Activated CD8-positive, alpha-beta memory T cell treated with anti-CD3 and anti-CD28 coated beads for 4 hours (primary cell): ENCODE measurements at regions not wholly inside any gene's neighbourhood (a gene's known extent, or its start where the extent isn't known, plus 50 kb on each side); places are given as distances from the start of the nearest gene placed in this dataset.
A peak's percentile ranks its signal among the peaks of the same experiment; 100 is the strongest.
"Not testable (repeated sequence)": the region's sequence is repeated elsewhere in the genome, so short reads cannot be mapped to it uniquely, and the experiment has no call there.

Source experiments
- DNase-seq, 2 donors: peaks; one replicate each; pipeline ENCODE4 v3.0.0-alpha.2; 2020; ENCODE audit warnings: low read depth in 2 of 2

- no peak for DNase-seq
Observed at GRCh38 chrX:109879991-109880390, 122.9 kb upstream of the TMEM164 start.

- DNase-seq, result no peak
Observed at GRCh38 chrX:109880629-109881028, 122.3 kb upstream of the TMEM164 start.

GRCh38 chrX:109886122-109886761 is 116.7 kb upstream of the TMEM164 start:
- no peak for DNase-seq

DNA sequence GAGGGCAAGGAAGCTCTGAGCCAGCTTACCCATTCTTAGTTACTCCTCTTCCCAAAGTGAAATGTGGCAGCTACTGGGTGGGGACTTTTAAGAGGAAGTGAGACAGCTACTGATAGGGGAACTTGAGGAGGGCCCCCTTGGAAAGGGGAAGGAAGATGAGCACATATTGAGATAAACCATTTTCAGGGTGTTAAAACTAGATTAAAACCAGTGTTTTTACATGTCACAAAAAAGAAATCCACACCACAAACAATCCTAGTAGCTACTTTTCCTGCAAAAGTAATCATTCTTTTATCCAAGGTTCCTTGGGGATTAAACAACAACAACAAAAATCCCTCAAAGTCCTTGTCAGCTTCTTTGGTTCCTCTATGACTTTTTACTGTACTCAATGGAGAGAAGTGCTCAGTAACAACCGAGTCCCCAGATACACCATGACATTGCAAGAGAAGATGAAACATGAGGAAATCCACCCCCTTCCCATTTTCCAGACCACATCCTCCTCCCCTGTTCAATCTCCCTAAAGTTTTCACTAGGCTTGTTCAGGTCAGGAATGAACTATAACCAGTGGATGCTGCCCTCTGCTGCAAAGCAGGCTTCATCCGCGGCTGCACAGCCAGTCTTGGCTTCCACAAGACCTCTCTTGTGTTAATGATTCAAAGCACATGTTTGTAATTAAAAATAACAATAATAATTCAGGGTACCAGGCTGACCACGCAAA is 113.5 kb upstream of the TMEM164 start:
- DNase-seq, result no peak

DNA sequence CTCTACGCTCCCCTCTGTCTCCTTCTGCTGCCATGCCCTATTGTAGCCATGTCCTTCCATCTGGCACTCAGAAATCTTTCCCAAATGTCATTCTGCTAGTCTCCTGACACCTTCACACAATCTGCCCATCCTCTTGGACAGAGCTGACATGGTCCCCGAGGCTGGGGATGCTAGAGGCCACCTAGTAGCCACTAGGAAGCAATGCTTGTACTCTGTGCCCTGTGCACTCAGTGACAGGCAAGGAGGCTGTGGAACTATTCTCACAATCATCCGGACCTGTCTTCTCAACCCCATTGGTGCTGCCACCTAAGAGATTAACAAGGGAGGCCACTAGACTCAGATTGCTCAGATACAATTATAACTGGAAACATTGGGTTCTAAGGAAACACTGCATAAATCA is 112.6 kb upstream of the TMEM164 start:
- no peak for DNase-seq

- DNase-seq, result peak; percentile 2 to 6
Observed at GRCh38 chrX:109890910-109891502, 111.9 kb upstream of the TMEM164 start.

DNA sequence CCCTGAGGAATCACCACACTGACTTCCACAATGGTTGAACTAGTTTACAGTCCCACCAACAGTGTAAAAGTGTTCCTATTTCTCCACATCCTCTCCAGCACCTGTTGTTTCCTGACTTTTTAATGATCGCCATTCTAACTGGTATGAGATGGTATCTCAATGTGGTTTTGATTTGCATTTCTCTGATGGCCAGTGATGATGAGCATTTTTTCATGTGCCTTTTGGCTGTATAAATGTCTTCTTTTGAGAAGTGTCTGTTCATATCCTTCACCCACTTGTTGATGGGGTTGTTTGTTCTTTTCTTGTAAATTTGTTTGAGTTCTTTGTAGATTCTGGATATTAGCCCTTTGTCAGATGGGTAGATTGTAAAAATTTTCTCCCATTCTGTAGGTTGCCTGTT is 106.9 kb upstream of the TMEM164 start:
- DNase-seq, result not testable (repeated sequence)

DNA sequence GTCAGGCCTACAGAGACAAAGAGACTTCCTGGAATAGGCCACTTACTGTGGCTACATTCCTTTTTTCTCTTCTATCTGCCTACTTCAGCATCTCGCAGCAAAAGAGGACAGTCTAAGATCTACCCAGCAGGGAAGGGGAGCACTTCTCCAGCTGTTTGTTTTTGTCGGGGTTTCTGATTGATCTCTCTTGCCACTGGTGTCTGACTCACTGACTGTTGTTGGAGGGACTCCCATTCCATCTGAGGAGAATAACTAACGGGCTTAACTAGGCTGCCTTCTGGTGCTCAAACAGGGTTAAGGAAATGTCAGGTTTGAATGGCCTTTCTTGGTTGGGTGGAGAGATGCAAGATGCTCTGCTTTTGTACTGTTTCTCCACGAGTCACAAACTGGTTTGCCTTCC is 100.2 kb upstream of the TMEM164 start:
- DNase-seq, result no peak

DNA sequence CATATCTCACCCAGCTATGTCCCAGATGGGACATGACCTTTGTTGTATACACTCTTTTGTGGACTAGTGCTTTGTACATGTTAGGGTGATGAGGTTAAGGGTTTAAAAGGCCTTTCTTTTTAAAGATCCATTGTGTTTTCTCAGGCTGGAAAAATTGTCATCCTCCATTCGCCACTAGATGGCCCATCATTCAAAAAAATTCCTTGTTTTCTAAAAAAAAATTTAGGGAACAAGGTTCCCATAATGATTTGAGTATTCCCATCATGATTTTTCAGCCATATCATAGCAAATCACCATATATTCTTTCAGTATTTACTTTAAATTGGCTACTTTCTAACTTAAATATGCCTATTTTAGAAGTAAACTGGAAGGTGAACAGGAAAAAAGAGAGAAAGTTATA is 91.9 kb upstream of the TMEM164 start:
- no peak for DNase-seq

DNA sequence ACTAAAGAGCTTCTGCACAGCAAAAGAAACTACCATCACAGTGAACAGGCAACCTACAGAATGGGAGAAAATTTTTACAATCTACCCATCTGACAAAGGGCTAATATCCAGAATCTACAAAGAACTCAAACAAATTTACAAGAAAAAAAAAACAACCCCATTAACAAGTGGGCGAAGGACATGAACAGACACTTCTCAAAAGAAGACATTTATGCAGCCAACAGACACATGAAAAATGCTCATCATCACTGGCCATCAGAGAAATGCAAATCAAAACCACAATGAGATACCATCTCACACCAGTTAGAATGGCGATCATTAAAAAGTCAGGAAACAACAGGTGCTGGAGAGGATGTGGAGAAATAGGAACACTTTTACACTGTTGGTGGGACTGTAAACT is 89.9 kb upstream of the TMEM164 start:
- not testable (repeated sequence) for DNase-seq

DNA sequence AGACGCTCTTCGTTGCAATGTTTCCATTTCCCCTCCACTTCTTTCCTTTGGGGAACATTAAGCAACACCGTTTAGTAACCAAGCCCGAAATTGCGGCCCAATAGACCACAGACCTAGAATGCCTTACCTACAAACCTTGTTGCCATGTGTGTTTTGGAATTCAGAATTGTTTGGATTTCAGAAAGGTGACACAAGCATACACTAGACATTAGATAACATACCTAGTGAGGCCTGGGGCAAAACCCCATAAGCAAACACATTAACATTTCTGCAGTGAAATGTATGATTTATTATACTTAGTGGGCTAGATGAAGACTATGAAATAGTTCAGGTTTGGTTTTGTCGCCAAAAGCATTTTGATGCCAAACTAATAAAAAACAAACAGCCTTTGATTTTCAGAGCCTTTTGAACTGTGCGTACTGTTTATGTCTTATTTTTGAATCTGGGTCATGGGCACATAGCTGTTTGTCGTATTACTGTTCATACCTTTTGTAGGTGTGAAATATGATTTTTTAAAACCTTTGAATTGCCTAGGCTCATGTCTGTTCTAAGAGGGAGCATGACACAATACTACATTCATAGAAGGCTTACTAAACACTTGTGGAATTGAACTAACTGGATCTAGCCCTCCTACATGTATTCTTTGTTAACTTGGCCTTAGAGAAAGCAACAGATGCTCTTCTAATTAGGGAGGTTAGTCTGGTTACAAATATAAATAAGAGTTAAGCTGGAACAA is 88.6 kb upstream of the TMEM164 start:
- DNase-seq, result no peak

DNA sequence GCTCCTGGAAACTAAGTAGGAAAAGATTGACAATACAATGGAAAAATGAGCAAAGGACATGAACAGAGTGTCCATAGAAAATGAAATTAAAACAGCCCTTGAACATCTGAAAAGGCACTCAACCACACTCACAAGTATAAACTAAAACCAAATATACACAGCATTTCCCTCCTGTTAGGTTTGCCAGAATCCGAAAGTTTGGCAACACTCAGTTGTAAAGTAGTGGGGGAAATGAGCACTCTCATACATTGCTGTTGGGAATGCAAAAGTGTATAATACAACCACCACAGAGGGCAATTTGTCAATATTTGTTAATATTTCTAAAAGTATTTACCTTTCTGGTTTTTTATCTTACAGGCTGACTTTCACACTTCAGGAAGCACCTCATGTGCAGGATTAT is 84.2 kb upstream of the TMEM164 start:
- DNase-seq, result no peak

DNA sequence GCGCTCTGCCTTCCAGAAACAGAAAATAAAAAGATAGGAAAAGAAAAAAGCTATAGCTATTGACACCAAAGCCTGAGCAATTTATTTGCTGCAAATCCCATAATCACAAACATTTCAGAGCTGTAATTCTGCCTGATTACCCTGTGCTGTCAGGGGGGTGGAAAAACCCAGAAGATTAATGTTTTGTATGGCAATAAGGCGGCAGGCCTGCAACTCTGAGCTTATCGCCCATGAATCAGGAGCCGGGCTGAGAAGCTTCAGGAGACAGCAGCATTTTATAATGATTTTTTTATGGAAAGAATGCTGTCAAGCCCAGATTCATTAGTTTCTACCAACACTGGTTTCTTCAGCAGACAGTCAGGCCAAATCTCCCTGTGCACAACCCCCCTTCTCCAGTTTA is 82.6 kb upstream of the TMEM164 start:
- DNase-seq, result no peak

- DNase-seq, result no peak
Observed at GRCh38 chrX:109920868-109921267, 82.0 kb upstream of the TMEM164 start.

- no peak for DNase-seq
Observed at GRCh38 chrX:109922190-109922589, 80.7 kb upstream of the TMEM164 start.

DNA sequence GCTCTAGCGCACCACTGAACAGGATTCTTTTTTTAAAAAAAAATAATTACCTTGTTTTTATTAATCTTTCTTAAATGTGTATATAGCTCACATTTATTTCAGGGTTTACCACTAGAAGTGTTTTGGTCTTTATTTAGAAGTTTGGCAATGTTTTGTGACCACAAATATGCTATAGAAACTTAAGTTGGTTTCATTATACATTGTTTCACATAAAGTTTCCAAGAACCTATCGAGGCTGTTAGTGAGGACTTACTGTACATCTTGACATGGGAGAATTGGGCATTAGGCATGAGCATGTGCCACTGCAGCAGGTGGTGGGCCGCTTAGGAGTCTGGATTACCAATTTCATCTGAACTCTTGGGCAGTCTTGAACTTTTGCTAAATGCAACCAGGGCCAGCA is 77.9 kb upstream of the TMEM164 start:
- not testable (repeated sequence) for DNase-seq

DNA sequence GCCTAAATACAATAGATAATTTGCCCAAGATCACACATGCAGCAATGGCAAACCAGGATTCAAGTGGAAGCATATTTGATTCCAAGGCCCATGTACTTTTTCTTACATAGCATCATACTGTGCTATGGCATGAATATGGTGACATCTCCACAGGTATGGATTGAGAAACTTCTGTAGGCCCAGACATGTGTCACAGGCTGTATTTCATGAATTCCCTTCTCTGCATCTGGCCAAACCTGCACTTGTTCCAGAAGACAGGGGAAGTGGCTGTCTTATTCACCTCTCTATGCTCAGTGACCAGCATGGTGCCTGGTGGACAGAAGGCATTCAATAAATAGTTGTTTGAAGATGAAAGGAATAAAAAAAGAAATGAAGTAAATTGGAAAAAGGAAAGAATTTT is 77.3 kb upstream of the TMEM164 start:
- no peak for DNase-seq

DNA sequence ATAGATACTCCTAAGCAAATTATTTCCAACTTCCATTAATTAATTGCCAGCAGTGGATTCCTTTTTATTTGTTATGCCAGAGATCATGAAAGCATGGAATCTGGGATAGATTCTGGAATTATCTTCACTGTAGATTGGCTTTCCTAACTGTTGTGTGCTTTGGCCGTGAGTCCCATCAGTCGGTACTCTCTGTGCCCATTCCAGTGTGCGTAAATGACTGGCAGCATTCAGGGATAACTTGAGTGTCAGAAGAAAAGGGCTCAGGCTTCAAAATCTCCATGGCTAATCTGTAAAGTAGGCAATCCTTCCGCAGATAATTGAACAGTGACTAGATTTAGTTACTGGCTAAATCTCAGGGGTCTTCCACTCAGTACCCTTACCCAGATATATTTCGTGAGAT is 76.8 kb upstream of the TMEM164 start:
- no peak for DNase-seq

DNA sequence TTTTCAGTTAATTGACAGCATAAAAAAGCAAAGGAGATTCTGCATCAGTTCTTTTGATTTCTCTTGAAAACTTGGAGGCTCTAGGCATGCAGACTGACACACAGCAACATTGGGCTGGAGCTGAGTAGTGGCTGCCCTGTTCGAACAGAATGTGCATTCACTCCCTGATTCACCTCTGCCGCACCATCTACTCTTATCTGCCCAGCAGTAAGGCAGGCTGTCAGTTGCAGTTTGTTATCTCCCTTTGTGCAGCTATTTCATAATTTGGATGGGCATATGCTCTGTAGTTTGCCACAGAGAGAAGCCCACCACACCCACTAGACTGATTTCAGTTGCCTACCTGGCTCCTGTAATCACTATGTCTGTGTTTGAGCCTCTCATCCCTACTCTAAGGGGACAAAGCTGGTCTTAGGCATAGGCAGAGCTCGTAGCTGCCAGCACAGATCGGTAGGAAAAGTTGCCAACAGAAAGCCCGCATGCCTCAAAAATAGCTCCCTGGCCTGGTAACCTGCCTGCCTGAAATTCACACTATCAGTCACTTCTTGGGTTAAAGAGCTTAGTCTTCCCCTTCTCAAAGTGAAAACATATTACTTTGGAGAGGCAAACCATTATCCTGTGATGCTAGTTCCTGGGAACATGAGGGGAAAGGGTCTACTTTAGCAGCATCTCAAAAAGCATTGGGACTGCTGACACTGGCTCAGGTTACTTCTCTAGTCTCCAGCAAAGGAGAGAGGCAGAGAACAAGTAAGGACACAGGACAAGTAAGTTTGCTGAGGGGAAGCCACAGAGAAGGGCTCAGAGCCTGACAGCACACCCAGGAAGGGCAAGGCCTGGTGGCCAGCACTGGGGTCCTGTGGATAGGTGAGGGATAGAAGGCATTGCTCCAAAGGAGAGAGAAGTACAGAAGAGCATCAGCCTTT is 75.9 kb upstream of the TMEM164 start:
- no peak for DNase-seq

DNA sequence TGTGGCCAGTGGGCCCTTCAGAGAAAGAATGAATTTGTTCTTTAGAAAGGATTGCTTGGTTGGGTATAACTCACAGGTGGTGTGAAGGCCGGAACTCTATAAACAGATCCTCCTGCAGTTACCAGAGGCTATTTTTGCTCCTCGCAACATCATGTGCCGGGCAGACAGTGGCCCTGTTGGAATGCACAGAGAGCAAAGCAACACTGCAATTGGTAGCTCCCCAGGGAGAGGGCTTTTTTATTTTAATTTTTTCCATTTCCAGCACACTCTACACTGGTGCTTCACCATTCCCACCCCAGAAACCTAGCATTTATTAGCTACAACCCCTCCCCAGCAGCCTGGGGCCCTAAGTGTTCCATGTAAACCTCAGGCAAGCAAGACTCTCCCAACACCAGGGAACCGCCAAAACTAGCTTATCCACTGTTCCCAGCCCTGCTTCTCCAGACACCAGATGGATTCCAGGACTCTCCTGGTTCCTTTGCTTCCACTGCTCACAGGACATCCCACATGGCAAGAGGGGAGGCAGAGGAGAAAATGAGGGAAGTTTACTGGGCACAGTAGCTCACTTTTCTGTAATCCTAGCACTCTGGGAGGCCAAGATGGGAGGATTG is 75.1 kb upstream of the TMEM164 start:
- no peak for DNase-seq
